HEK293 (cell line): ENCODE measurements at regions not wholly inside any gene's neighbourhood (a gene's known extent, or its start where the extent isn't known, plus 50 kb on each side); places are given as distances from the start of the nearest gene placed in this dataset.

ENCODE experiments used
- CTCF ChIA-PET: fragments of 350-600 bp; formaldehyde crosslinking; extraction: SDS; loops from one replicate; lab custom pipeline; 2021; ENCODE audit warnings: antibody characterized with exemption; lab: Yijun Ruan, JAX
- POLR2A ChIA-PET: fragments of 300-600 bp; formaldehyde crosslinking; extraction: SDS; loops from one replicate; lab custom pipeline; 2020; ENCODE audit warnings: antibody characterized with exemption, inconsistent platforms; lab: Yijun Ruan, JAX
- H3K27ac ChIP-seq: fragments of 200-500 bp; sonication (Bioruptor generic); 2 replicates; pipeline ENCODE4 v1.5.1; 2014; ENCODE audit warnings: low read depth, low read length, control low read depth, inconsistent platforms; ENCODE audit errors: extremely low read depth
- H3K36me3 ChIP-seq, 2 experiments: fragments of 200-500 bp in 1 of 2; sonication (Bioruptor generic) in 1 of 2; 1 replicate in 1 of 2; 2 replicates in 1 of 2; pipeline ENCODE4 v1.5.1; 2014 to 2017; ENCODE audit warnings: inconsistent platforms in 2 of 2, low read length in 2 of 2; ENCODE audit not compliant: control insufficient read depth in 2 of 2, insufficient read depth in 1 of 2
- H3K4me1 ChIP-seq: fragments of 200-500 bp; sonication (Bioruptor generic); 2 replicates; pipeline ENCODE4 v1.5.1; 2014; ENCODE audit warnings: mild to moderate bottlenecking, low read length, inconsistent platforms; ENCODE audit not compliant: control insufficient read depth, insufficient read depth
- H3K4me3 ChIP-seq: 2 replicates; pipeline ENCODE4 v1.5.1; 2011; ENCODE audit warnings: low read depth, mild to moderate bottlenecking, control low read depth, low read length, moderate library complexity
- H3K9me3 ChIP-seq: fragments of 200-500 bp; sonication (Bioruptor generic); 2 replicates; pipeline ENCODE4 v1.5.1; 2014; ENCODE audit warnings: low read depth, low read length, inconsistent platforms; ENCODE audit not compliant: control insufficient read depth, insufficient read depth
- GLIS2 ChIP-seq: fragments of 450-650 bp; formaldehyde crosslinking; IDR thresholded peaks from 2 replicates; pipeline ENCODE4 v1.5.1; 2016; ENCODE audit warnings: missing biosample characterization, missing genetic modification characterization
- PRDM1 ChIP-seq: fragments of 450-650 bp; formaldehyde crosslinking; IDR thresholded peaks from 2 replicates; pipeline ENCODE4; 2016; ENCODE audit warnings: missing biosample characterization, missing genetic modification characterization
- YY2 ChIP-seq: fragments of 450-650 bp; formaldehyde crosslinking; IDR thresholded peaks from 2 replicates; pipeline ENCODE4 v1.5.1; 2016; ENCODE audit warnings: missing biosample characterization, missing genetic modification characterization
- ZBTB17 ChIP-seq: fragments of 450-650 bp; formaldehyde crosslinking; IDR thresholded peaks from 2 replicates; pipeline ENCODE4 v1.5.1; 2016; ENCODE audit warnings: missing biosample characterization, missing genetic modification characterization
- ZNF133 ChIP-seq: fragments of 450-650 bp; formaldehyde crosslinking; IDR thresholded peaks from 2 replicates; pipeline ENCODE4 v1.5.1; 2016; ENCODE audit warnings: missing biosample characterization, missing genetic modification characterization
- ZNF184 ChIP-seq: fragments of 450-650 bp; IDR thresholded peaks from 2 replicates; pipeline ENCODE4 v1.5.1; 2018; ENCODE audit warnings: missing biosample characterization, mild to moderate bottlenecking, missing genetic modification characterization
- ZNF280D ChIP-seq: fragments of 450-650 bp; formaldehyde crosslinking; IDR thresholded peaks from 2 replicates; pipeline ENCODE4 v1.5.1; 2016; ENCODE audit warnings: missing biosample characterization, missing genetic modification characterization
- ZNF558 ChIP-seq: fragments of 450-650 bp; formaldehyde crosslinking; IDR thresholded peaks from 2 replicates; pipeline ENCODE4 v1.5.1; 2016; ENCODE audit warnings: missing biosample characterization, missing genetic modification characterization
- ZNF585B ChIP-seq: fragments of 450-650 bp; formaldehyde crosslinking; IDR thresholded peaks from 2 replicates; pipeline ENCODE4 v1.5.1; 2016; ENCODE audit warnings: missing biosample characterization, missing genetic modification characterization
- ZNF654 ChIP-seq: fragments of 450-650 bp; formaldehyde crosslinking; IDR thresholded peaks from 2 replicates; pipeline ENCODE4 v1.5.1; 2016; ENCODE audit warnings: low read depth, missing biosample characterization, missing genetic modification characterization
- ZNF791 ChIP-seq: fragments of 450-650 bp; formaldehyde crosslinking; IDR thresholded peaks from 2 replicates; pipeline ENCODE4 v1.5.1; 2016; ENCODE audit warnings: missing biosample characterization, missing genetic modification characterization
- ZNF830 ChIP-seq: fragments of 450-650 bp; IDR thresholded peaks from 2 replicates; pipeline ENCODE4 v1.5.0; 2018; ENCODE audit warnings: missing biosample characterization, missing genetic modification characterization, low read depth, mild to moderate bottlenecking, moderate library complexity
- ZSCAN5A ChIP-seq: fragments of 450-650 bp; formaldehyde crosslinking; IDR thresholded peaks from 2 replicates; pipeline ENCODE4 v1.5.1; 2016; ENCODE audit warnings: missing biosample characterization, missing genetic modification characterization
- TF ChIP-seq, protein P1 (sequence below): fragments of 450-650 bp; formaldehyde crosslinking; IDR thresholded peaks from 2 replicates; pipeline ENCODE4 v1.5.1; 2016; ENCODE audit warnings: missing biosample characterization, missing genetic modification characterization, borderline replicate concordance
- TF ChIP-seq, protein P2 (sequence below): fragments of 450-650 bp; formaldehyde crosslinking; IDR thresholded peaks from 2 replicates; pipeline ENCODE4 v1.5.1; 2016; ENCODE audit warnings: missing biosample characterization, missing genetic modification characterization

GRCh38 chr4:89658701-89659024 is 178.3 kb downstream of the SNCA start (continued):
- TF ChIP-seq, protein P1, sequence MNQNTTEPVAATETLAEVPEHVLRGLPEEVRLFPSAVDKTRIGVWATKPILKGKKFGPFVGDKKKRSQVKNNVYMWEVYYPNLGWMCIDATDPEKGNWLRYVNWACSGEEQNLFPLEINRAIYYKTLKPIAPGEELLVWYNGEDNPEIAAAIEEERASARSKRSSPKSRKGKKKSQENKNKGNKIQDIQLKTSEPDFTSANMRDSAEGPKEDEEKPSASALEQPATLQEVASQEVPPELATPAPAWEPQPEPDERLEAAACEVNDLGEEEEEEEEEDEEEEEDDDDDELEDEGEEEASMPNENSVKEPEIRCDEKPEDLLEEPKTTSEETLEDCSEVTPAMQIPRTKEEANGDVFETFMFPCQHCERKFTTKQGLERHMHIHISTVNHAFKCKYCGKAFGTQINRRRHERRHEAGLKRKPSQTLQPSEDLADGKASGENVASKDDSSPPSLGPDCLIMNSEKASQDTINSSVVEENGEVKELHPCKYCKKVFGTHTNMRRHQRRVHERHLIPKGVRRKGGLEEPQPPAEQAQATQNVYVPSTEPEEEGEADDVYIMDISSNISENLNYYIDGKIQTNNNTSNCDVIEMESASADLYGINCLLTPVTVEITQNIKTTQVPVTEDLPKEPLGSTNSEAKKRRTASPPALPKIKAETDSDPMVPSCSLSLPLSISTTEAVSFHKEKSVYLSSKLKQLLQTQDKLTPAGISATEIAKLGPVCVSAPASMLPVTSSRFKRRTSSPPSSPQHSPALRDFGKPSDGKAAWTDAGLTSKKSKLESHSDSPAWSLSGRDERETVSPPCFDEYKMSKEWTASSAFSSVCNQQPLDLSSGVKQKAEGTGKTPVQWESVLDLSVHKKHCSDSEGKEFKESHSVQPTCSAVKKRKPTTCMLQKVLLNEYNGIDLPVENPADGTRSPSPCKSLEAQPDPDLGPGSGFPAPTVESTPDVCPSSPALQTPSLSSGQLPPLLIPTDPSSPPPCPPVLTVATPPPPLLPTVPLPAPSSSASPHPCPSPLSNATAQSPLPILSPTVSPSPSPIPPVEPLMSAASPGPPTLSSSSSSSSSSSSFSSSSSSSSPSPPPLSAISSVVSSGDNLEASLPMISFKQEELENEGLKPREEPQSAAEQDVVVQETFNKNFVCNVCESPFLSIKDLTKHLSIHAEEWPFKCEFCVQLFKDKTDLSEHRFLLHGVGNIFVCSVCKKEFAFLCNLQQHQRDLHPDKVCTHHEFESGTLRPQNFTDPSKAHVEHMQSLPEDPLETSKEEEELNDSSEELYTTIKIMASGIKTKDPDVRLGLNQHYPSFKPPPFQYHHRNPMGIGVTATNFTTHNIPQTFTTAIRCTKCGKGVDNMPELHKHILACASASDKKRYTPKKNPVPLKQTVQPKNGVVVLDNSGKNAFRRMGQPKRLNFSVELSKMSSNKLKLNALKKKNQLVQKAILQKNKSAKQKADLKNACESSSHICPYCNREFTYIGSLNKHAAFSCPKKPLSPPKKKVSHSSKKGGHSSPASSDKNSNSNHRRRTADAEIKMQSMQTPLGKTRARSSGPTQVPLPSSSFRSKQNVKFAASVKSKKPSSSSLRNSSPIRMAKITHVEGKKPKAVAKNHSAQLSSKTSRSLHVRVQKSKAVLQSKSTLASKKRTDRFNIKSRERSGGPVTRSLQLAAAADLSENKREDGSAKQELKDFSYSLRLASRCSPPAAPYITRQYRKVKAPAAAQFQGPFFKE (tag by site-specific recombination) = no peak
- no peak for TF ChIP-seq ZNF791
- TF ChIP-seq, protein P2, sequence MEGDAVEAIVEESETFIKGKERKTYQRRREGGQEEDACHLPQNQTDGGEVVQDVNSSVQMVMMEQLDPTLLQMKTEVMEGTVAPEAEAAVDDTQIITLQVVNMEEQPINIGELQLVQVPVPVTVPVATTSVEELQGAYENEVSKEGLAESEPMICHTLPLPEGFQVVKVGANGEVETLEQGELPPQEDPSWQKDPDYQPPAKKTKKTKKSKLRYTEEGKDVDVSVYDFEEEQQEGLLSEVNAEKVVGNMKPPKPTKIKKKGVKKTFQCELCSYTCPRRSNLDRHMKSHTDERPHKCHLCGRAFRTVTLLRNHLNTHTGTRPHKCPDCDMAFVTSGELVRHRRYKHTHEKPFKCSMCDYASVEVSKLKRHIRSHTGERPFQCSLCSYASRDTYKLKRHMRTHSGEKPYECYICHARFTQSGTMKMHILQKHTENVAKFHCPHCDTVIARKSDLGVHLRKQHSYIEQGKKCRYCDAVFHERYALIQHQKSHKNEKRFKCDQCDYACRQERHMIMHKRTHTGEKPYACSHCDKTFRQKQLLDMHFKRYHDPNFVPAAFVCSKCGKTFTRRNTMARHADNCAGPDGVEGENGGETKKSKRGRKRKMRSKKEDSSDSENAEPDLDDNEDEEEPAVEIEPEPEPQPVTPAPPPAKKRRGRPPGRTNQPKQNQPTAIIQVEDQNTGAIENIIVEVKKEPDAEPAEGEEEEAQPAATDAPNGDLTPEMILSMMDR (tag by site-specific recombination) = no peak

GRCh38 chr4:89657931-89658700 is 178.8 kb downstream of the SNCA start:
- Histone ChIP-seq H3K36me3 (no peaks in the 10 kb centered on the region), H3K27ac (no peak overlapping the region), H3K9me3 (no peaks in the 10 kb centered on the region), H3K4me3 (no peak overlapping the region), H3K4me1 (no peaks in the 10 kb centered on the region; the same call in 1 of the 2 replicates)
- ChIA-PET POLR2A (no interaction called here), CTCF (interaction anchor here (0.6 to 1.9 kb wide), 7 partner anchors 8 to 271 kb away, joined by 3 to 7 read pairs (median 4); no protein-coding TSS in a partner anchor)
- peak; percentile 70 for TF ChIP-seq ZNF654 (tag by site-specific recombination)
- TF ChIP-seq PRDM1 = peak; percentile 66
- TF ChIP-seq ZBTB17 = no peak

- H3K4me1 ChIP-seq = no peaks in the 10 kb centered on the region; the same call in 1 of the 2 replicates
- H3K27ac ChIP-seq = no peak overlapping the region
- ChIA-PET CTCF (no interaction called here), POLR2A (no interaction called here)
- no peaks in the 10 kb centered on the region for H3K9me3 ChIP-seq
- H3K4me3 ChIP-seq = no peak overlapping the region
- no peaks in the 10 kb centered on the region for H3K36me3 ChIP-seq
- TF ChIP-seq GLIS2 = no peak
- TF ChIP-seq ZSCAN5A (tag by site-specific recombination) = no peak
- TF ChIP-seq ZNF184 (tag by site-specific recombination) = no peak
Measured at GRCh38 chr4:89653012-89653411, 183.9 kb downstream of the SNCA start.

- POLR2A ChIA-PET = interaction anchor here (0.6 kb wide), 1 partner anchor 253 kb away, joined by 3 read pairs; no protein-coding TSS in a partner anchor
- Histone ChIP-seq H3K36me3 (no peaks in the 10 kb centered on the region), H3K9me3 (no peaks in the 10 kb centered on the region), H3K27ac (no peak overlapping the region), H3K4me1 (no peaks in the 10 kb centered on the region), H3K4me3 (no peak overlapping the region)
- CTCF ChIA-PET = interaction anchor here (0.7 kb wide), 1 partner anchor 13 kb away, joined by 4 read pairs; no protein-coding TSS in a partner anchor
- TF ChIP-seq ZNF280D (tag by site-specific recombination) = no peak
- TF ChIP-seq ZNF558 (tag by site-specific recombination) = no peak
- no peak for TF ChIP-seq ZNF133 (tag by site-specific recombination)
- TF ChIP-seq ZSCAN5A (tag by site-specific recombination) = no peak
- no peak for TF ChIP-seq ZNF585B (tag by site-specific recombination)
- no peak for TF ChIP-seq YY2 (tag by site-specific recombination)
- no peak for TF ChIP-seq ZNF830 (tag by site-specific recombination)
Measured at GRCh38 chr4:89645482-89645881, 191.5 kb downstream of the SNCA start.
